MM.1S (cell line): ENCODE measurements at regions not wholly inside any gene's neighbourhood (a gene's known extent, or its start where the extent isn't known, plus 50 kb on each side); places are given as distances from the start of the nearest gene placed in this dataset.

ENCODE experiments used
- DNase-seq: peaks from one replicate; pipeline ENCODE4 v3.0.0-alpha.2; 2015
- H2AFZ ChIP-seq: fragments of 300-600 bp; sonication (generic); 2 replicates; pipeline ENCODE4 v1.6.0; 2016; ENCODE audit warnings: antibody characterized with exemption, low read length
- H3F3A ChIP-seq: fragments of 300-600 bp; sonication (generic); 2 replicates; pipeline ENCODE4 v1.6.1; 2016; ENCODE audit warnings: mild to moderate bottlenecking, antibody characterized with exemption, low read length, moderate library complexity, mixed read lengths; ENCODE audit not compliant: insufficient read depth
- H3K27ac ChIP-seq: fragments of 300-600 bp; sonication (generic); 2 replicates; pipeline ENCODE4 v1.5.1; 2016; ENCODE audit warnings: mild to moderate bottlenecking, low read length
- H3K27me3 ChIP-seq: fragments of 300-600 bp; sonication (generic); replicated peaks from 2 replicates; pipeline ENCODE4 v1.6.0; 2016; ENCODE audit warnings: low read length; ENCODE audit not compliant: insufficient read depth
- H3K36me3 ChIP-seq: fragments of 300-600 bp; sonication (generic); replicated peaks from 2 replicates; pipeline ENCODE4 v1.6.1; 2016; ENCODE audit warnings: mild to moderate bottlenecking, low read length, mixed read lengths; ENCODE audit not compliant: insufficient read depth
- H3K4me1 ChIP-seq: fragments of 300-600 bp; sonication (generic); 2 replicates; pipeline ENCODE4 v1.6.1; 2016; ENCODE audit warnings: low read length, mixed read lengths
- H3K4me2 ChIP-seq: fragments of 300-600 bp; sonication (generic); 2 replicates; pipeline ENCODE4 v1.6.0; 2016; ENCODE audit warnings: low read depth, low read length
- H3K4me3 ChIP-seq: fragments of 300-600 bp; sonication (generic); 2 replicates; pipeline ENCODE4 v1.5.1; 2016; ENCODE audit warnings: low read length, mixed read lengths
- H3K79me2 ChIP-seq: fragments of 300-600 bp; sonication (generic); 2 replicates; pipeline ENCODE4 v1.6.1; 2016; ENCODE audit warnings: mixed run types, low read length, mixed read lengths
- H3K9ac ChIP-seq: fragments of 300-600 bp; sonication (generic); 2 replicates; pipeline ENCODE4 v1.6.1; 2016; ENCODE audit warnings: low read length, mixed read lengths
- H3K9me2 ChIP-seq: fragments of 300-600 bp; sonication (generic); replicated peaks from 2 replicates; pipeline ENCODE4 v1.6.1; 2016; ENCODE audit warnings: mild to moderate bottlenecking, low read length, mixed read lengths; ENCODE audit not compliant: insufficient read depth
- H3K9me3 ChIP-seq: fragments of 300-600 bp; sonication (generic); replicated peaks from 2 replicates; pipeline ENCODE4 v1.6.1; 2016; ENCODE audit warnings: mild to moderate bottlenecking, low read length, mixed read lengths; ENCODE audit not compliant: insufficient read depth
- H4K20me1 ChIP-seq: fragments of 300-600 bp; sonication (generic); 2 replicates; pipeline ENCODE4 v1.6.1; 2016; ENCODE audit warnings: mild to moderate bottlenecking, low read length, moderate library complexity, mixed read lengths; ENCODE audit not compliant: insufficient read depth
- CTCF ChIP-seq: fragments of 300-600 bp; sonication (generic); IDR thresholded peaks from 2 replicates; pipeline ENCODE4 v1.5.1; 2016; ENCODE audit warnings: antibody characterized with exemption, low read length, mixed read lengths
- EZH2 ChIP-seq: fragments of 300-600 bp; sonication (generic); optimal IDR thresholded peaks from 2 replicates; pipeline ENCODE3; 2017; ENCODE audit warnings: low read depth, mild to moderate bottlenecking, antibody characterized with exemption, low read length, mixed read lengths
- EZH2phosphoT487 ChIP-seq: fragments of 300-600 bp; sonication (generic); IDR thresholded peaks from 2 replicates; pipeline ENCODE4 v1.6.1; 2018; ENCODE audit warnings: antibody characterized with exemption, low read length

- H3K9ac ChIP-seq: no peak overlapping the region
- H3K27me3 ChIP-seq: no peaks in the 10 kb centered on the region
- no peak overlapping the region for H2AFZ ChIP-seq
- H3F3A ChIP-seq: no peaks in the 10 kb centered on the region
- H4K20me1 ChIP-seq: no peaks in the 10 kb centered on the region
- no peaks in the 10 kb centered on the region for H3K79me2 ChIP-seq
- H3K4me2 ChIP-seq: no peak overlapping the region
- no peak overlapping the region for H3K4me3 ChIP-seq
- no peaks in the 10 kb centered on the region for H3K9me2 ChIP-seq
- H3K27ac ChIP-seq: no peak overlapping the region
- no peaks in the 10 kb centered on the region for H3K4me1 ChIP-seq
- DNase-seq: no peak
- no peak for TF ChIP-seq CTCF
- no peak for TF ChIP-seq EZH2phosphoT487
- TF ChIP-seq EZH2: no peak
- H3K9me3 ChIP-seq: no peaks in the 10 kb centered on the region
- H3K36me3 ChIP-seq: no peaks in the 10 kb centered on the region
Measured at GRCh38 chr10:2051108-2051507, 313.8 kb upstream of the ADARB2 start.

GRCh38 chr10:2049560-2049959, 312.2 kb upstream of the ADARB2 start:
- Histone ChIP-seq H3K27me3 (no peaks in the 10 kb centered on the region), H3K9me3 (no peaks in the 10 kb centered on the region), H3K79me2 (no peaks in the 10 kb centered on the region), H3K36me3 (no peaks in the 10 kb centered on the region), H4K20me1 (no peaks in the 10 kb centered on the region), H3K27ac (no peak overlapping the region), H3K9me2 (no peaks in the 10 kb centered on the region), H3K4me2 (no peak overlapping the region), H2AFZ (no peak overlapping the region), H3K9ac (no peak overlapping the region), H3F3A (no peaks in the 10 kb centered on the region), H3K4me1 (no peaks in the 10 kb centered on the region), H3K4me3 (no peak overlapping the region)
- TF ChIP-seq EZH2 (no peak), EZH2phosphoT487 (no peak), CTCF (no peak)
- DNase-seq: no peak

DNA sequence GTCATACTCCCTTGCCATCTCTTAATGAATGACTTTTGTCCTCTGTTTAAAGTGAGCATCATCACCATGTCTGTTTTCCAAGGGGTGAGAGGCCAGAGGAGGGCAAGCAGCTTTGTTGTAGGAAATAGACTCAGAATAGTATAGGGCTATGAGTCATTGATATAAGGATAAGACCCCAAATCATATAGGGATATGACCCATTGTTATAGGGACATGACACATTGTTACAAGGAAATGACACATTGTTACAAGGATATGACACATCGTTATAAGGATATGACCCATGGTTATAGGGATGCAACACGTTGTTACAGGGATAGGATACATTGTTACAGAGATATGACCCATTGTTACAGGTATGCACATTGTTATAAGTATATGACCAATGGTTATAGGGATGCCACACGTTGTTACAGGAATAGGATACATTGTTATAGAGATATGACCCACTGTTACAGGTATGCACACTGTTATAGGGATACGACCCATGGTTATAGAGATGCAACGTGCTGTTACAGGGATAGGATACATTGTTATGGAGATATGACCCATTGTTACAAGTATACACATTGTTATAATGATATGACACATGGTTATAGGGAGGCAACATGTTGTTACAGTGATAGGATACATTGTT, 311.1 kb upstream of the ADARB2 start:
- no peak overlapping the region for H3K27ac ChIP-seq
- no peaks in the 10 kb centered on the region for H4K20me1 ChIP-seq
- H3K9me3 ChIP-seq: no peaks in the 10 kb centered on the region
- no peaks in the 10 kb centered on the region for H3K79me2 ChIP-seq
- H3F3A ChIP-seq: no peaks in the 10 kb centered on the region
- H3K27me3 ChIP-seq: no peaks in the 10 kb centered on the region
- no peak overlapping the region for H3K4me3 ChIP-seq
- H3K9me2 ChIP-seq: no peaks in the 10 kb centered on the region
- no peak overlapping the region for H2AFZ ChIP-seq
- no peaks in the 10 kb centered on the region for H3K36me3 ChIP-seq
- no peak overlapping the region for H3K4me2 ChIP-seq
- DNase-seq: no peak
- no peaks in the 10 kb centered on the region for H3K4me1 ChIP-seq
- TF ChIP-seq EZH2 (no peak), CTCF (no peak), EZH2phosphoT487 (no peak)
- H3K9ac ChIP-seq: no peak overlapping the region
